ENCODE measurements at regions not wholly inside any gene's neighbourhood (a gene's known extent, or its start where the extent isn't known, plus 50 kb on each side); places are given as distances from the start of the nearest gene placed in this dataset.

DNA sequence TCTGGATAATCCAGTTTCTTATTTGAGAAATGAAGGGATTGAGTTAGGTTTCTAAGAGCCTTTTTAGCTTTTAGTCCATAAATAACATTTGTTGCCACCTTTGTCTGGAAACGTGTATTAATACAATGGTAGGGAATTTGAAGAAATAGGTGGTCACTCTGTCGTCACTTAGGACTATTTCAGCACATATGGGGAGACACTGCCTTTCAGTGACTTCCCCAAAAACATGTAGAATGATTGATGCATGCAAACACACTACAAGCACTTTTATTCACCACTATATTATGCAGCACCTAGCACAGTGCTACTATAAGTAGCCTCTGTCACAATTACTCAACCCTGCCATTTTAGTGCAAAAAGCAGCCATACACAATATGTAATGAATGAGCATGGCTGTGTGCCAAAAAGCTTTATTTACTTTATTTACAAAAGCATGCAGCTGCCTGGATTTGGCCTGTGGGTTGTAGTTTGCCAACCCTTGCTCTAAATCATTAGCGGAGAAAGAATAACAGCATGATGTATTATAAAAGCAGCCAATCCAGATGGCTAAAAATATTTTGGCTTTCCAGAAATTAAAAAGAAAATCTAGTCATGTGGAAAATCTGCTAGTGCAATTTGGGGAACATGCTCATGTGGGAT is 154.2 kb upstream of the HMHB1 start:
- TF ChIP-seq CHD2 (IDR thresholded peaks at IDR 0.05; ENCODE audit: low read length) (no peak), ATF3 (IDR thresholded peaks at IDR 0.05; ENCODE audit: insufficient read depth, low read depth, low read length) (no peak), BACH1 (IDR thresholded peaks at IDR 0.05; ENCODE audit: low read length) (no peak), GABPA (IDR thresholded peaks at IDR 0.05; ENCODE audit: borderline replicate concordance, insufficient read depth, low read length) (no peak), RFX5 (IDR thresholded peaks at IDR 0.05; ENCODE audit: borderline replicate concordance, low read depth, low read length) (no peak), ZNF274 (IDR thresholded peaks at IDR 0.05; ENCODE audit: borderline replicate concordance, extremely low read depth, low read length) (no peak), POLR2AphosphoS5 (IDR thresholded peaks at IDR 0.05; ENCODE audit: low read depth, low read length) (no peak), SRF (IDR thresholded peaks at IDR 0.05; ENCODE audit: low read depth, low read length) (no peak)
- TF ChIP-seq, protein P1, sequence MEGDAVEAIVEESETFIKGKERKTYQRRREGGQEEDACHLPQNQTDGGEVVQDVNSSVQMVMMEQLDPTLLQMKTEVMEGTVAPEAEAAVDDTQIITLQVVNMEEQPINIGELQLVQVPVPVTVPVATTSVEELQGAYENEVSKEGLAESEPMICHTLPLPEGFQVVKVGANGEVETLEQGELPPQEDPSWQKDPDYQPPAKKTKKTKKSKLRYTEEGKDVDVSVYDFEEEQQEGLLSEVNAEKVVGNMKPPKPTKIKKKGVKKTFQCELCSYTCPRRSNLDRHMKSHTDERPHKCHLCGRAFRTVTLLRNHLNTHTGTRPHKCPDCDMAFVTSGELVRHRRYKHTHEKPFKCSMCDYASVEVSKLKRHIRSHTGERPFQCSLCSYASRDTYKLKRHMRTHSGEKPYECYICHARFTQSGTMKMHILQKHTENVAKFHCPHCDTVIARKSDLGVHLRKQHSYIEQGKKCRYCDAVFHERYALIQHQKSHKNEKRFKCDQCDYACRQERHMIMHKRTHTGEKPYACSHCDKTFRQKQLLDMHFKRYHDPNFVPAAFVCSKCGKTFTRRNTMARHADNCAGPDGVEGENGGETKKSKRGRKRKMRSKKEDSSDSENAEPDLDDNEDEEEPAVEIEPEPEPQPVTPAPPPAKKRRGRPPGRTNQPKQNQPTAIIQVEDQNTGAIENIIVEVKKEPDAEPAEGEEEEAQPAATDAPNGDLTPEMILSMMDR (IDR thresholded peaks at IDR 0.05; ENCODE audit: control extremely low read depth in 1 of 3, insufficient read depth in 1 of 3, low read depth in 1 of 3, low read length in 3 of 3): no peak
